CD4-positive, alpha-beta T cell treated with Interleukin-6 for 4 hours (primary cell): ENCODE measurements at regions not wholly inside any gene's neighbourhood (a gene's known extent, or its start where the extent isn't known, plus 50 kb on each side); places are given as distances from the start of the nearest gene placed in this dataset.
"Not testable (repeated sequence)": the region's sequence is repeated elsewhere in the genome, so short reads cannot be mapped to it uniquely, and the experiment has no call there.

Source experiments
- DNase-seq: peaks from one replicate; pipeline ENCODE4 v3.0.0-alpha.2; 2020; ENCODE audit warnings: mixed read lengths

DNA sequence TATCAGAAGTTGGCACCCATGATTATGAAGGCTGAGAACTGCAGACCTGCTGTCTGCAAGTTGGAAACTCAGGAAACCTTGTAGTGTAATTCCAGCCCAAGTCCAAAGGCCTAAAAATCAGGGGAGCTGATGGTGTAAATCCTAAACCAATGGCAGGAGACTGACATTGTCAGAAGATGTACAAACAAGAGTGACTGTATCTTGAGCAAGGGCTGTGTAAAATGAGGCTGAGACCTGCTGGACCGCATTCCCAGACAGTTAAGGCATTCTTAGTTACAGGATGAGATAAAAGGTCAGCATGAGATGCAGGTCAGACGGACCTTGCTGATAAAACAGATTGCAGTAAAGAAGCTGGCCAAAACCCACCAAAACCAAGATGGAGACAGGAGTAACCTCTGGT, 147.7 kb downstream of the COG6 start:
- no peak for DNase-seq

DNA sequence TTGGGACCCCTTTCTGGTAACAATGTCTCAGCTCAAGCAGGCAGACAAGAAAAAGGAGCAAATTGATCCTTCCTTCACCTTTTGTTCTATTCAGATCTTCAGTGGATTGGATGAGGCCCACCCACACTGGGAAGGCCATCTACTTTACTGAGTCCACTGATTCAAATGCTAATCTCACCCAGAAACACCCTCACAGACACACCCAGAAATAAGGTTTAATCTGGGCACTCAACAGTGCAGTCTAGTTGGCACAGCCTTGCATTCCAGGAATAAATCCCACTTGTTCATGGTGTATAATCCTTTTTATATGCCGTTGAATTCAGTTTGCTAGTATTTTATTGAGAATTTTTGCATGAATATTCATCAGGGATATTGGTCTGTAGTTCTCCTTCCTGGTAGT, 148.4 kb downstream of the COG6 start:
- DNase-seq, result no peak

DNA sequence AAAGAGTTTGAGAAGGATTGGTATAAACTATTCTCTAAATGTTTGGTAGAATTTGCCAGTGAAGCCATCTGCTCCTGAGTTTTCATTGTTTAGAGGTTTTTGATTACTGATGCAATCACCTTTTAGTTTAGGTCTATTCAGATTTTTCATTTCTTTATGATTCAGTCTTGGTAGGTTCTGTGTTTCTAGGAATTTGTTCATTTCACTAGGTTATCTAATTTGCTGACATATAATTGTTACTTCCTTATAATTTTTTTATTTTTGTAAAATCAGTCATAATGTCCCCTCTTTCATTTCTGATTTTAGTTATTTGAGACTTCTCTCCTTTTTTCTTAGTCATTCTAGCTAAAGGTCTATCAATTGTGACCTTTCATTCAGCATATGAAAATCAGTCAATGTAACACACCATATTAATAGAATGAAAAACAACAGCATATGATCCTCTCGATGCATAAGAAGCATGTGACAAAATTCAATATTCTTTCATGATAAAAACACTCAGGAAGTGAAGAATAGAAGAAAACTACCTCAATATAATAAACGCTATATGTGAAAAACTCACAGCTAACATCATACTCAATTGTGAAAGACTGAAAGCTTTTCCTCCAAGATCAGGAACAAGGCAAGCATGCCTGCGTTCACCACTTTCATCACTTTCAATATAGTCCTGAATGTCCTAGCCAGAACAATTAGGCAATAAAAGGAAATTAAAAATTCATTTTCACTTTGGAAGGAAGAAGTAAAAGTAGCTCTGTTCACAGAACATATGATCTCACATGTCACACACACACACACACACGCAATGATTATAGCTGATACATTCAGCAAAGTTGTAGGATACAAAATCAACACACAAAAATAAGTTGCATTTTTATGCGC, 149.1 kb downstream of the COG6 start:
- DNase-seq, result no peak

DNA sequence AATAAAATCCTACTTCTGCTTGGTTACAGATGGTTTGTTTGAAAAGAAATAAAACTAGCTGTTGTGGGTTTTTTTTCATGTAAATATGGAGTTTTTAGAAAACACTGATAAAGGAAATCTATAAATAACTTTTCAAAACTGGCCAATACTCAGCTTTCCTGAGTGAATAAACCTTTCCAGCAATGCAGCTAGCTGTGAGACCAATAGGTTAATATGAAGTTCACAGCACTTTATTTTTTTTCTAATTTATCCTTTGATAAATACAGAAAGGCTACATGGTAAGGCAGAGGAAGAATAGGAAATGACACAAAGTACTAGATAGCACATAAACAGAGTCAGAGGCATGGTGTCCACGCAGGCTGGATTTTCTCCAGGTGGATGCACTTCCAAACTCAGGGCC, 154.0 kb downstream of the COG6 start:
- no peak for DNase-seq

DNA sequence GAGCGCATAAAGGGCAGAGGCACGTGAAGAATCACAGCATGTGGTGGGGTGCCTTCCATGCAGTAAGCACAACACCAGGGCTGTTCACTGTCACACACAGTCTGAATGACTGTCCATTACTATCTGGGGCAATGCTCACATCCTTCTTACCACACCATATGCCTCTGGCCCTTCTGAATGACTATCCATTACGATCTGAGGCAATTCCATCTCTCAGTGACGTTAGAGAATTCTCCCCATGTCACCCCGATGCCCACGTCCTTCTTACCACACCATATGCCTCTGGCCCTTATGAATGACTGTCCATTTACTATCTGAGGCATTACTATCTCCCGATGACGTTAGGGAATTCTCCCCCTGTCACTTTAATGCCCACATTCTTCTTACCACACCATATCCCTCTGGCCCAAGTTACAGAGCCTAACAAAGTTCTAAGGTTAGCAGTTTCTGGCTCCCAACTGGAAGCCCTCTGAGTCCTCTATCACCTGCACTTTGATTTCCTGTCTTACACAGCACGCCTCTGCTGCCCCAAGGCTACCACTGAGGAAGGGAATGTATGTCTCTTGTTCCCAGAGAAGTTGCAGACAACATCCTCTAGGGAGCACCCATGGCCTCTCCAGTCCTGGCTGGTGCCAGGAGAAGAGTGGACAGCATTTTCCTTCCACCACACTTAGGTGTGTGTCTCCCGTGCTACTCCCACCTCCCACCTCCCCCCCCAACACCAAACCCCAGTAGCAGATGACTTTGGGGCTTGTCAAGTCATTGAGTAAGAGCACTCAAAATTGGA, 154.8 kb downstream of the COG6 start:
- no peak for DNase-seq

DNA sequence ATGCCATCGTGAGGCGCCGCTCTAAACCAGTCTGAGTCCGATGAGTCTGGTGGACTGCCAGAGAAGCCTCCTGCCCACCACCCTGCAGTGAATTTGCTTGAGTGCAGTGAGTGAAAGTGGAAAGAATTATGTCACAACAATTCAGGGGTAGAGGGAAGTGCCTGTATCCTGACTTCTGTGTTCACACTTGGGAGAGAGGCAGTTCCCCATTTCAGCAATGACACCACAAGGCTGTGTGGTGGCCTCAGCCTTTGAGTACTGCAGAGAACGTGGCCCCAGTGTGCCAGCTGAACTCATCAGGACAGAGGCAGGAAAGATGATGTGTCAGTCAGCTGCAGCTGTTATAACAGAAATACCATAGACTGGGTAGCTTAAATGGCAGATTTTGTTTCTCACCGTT, 155.6 kb downstream of the COG6 start:
- DNase-seq, result no peak

DNA sequence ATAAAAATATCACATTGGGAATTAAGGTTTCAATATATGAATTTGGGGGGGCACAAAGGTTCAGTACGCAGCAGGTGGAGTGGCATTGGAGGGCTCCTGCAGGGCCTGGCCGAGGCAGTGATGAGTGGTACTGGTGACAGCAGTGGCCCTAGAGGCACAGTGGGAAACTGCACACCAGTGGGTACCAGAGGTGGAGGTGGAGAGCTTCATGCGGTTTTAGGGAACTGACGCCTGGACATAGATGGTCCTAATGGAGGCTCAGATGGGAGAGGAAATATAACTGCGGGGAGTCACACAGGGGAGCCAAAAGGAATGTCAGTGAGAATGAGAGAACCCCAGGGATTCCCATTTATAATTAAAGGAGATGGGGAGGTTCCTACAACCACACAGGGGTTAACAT, 156.2 kb downstream of the COG6 start:
- no peak for DNase-seq

DNA sequence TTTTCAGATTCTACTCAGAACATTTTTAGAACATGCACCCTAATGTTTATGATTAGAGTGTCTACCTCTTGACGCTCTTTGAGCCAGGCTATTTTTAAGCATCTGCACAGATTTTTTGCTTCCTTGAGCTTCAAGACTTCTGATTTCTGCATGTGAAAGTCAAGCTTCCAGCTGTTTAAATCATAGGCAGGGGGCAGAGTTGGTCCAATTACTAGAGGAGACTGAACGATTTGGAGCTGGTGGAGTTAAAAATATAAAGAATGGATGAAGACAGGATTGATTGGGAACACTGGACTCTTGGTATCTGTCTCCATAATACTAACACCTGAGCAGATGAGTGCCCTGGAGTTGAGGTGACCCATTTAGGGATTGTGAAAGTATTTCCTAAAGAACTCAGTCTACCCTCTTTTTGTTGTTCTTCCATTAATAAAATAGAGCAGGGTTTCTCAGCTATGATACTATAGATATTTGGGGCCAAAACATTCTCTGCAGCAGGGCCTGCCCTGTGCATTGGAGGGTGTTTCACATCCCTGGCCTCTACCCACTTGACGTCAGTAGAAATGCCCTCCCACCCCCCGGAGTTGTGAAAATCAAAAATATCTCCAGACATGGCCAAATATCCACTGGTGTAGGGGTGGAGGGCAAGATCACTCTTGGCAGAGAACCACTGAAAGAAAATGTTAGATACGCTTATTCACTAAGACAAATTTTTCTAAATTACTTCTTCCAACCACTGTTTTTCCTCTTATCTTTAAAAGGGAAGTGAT, 160.1 kb downstream of the COG6 start:
- DNase-seq, result no peak

DNA sequence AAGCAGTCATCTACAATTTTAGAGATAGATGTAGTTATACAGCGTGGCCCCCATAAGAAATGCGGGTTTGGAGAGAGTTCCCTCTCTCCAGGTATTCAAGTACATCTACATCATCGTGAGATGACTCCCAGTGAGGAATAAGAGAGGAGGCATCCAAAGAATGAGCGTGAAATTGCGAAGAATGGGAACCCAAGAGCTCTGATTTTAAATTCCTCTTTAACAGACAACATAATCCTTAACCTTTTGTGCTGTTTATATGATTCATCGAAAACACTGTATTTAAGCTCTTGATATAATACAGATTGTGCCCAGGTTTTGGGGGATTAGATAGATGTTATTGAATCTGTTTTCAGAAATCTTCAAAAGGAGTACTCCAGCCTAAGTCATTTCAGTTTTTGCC, 161.5 kb downstream of the COG6 start:
- DNase-seq, result no peak

DNA sequence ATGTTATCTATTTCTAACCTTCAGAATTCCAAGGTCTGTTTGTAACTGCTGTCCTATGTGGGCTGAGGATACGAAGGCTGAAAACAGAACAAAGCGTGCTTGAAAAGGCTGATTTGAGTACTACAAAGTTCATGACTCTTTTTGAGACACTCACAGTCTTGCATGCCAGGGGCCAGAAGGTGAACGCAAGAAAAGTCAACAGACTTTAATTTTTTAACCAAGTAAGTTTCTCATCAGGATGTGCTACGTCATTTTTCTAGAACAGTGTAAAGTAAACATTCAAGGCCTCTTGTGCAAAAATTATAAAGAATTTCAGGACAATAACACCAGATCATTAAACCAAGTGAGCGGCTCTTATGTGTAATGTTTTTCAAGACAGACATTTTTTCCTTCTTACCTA, 163.5 kb downstream of the COG6 start:
- DNase-seq, result no peak

DNA sequence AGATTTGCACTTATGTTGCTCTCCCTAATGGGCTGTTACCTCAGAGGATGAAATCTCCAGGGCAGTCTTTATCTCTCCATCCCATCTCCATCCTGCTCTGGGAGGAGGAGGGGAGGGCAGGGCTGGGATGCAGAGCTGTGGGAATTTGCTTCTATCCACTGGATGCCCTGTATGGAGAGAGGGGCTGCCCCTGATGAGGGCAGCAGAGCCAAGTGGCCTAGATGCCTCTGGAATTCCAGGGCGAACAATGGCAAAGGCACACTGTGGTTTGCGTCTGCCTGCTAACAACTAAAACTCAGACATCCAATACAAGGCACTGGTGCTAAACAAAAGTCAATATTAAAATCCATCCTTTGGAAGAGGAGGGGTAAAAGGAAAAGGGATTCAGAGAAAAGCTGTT, 165.1 kb downstream of the COG6 start:
- DNase-seq, result no peak

DNA sequence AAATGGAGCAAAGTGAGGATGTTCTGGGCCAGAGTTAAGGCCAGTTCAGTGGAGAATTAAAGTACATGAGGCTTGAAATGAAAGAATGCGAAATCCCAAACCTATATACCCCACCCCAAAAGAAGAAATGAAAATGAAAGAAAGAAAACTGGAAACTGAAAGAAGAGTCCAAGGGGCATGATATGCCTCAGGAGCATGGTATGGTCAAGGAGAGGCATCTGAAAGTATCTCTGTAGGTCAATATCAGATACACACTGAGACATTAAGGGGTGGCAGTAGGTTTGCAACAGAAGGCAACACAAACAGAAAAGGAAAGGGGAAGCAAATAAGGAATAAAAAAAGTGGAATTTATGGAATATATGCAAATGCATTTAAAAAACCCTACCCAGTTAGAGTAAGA, 166.5 kb downstream of the COG6 start:
- no peak for DNase-seq

DNA sequence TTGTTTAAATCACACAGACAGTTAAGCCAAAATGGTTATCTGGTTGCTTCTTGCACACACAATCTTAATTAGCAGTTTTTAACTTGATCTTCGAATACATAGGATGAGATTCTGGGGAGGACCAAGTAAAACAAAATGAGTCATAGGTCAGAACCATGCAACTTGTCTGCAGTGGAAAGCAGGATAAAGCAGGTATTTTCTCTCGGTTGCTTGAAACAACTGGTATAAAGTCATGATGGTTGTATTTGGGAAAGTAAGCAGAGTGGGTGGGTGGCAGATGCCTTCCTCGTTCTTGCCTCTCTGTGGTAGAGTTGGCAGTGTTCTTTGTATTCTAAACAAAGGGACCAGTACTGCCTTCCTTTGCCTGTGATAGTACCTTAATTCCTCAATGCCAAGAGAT, 167.0 kb downstream of the COG6 start:
- DNase-seq, result no peak

DNA sequence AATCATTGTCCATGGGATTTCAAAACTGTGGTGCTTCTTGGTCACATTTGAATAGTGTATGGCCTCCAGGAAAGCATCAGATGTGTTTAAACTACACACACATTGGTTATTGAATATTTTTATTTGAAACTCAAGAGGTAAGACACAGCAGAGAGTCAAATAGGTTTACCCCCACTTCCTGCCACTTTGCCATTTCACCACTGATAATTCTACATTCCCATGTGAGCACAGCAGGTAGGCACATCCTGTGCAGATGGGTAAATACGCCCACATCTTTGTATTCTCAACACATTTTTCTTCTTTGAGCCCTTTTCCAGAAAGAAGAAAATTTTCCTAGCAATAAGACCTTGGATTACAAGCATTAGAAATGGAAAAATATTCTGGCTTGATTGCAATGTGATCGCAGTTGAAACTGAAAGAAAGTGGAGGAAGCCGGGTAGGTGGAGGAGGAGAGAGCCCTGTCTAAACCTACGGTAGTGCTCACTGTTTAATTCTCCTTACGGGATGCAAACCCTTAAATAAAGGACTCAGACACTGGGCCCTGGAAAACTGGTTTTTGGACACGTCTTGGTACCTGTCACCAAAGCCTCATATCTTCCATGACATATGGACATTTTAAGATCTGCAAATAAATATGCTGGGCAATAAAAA, 167.7 kb downstream of the COG6 start:
- DNase-seq, result no peak

DNA sequence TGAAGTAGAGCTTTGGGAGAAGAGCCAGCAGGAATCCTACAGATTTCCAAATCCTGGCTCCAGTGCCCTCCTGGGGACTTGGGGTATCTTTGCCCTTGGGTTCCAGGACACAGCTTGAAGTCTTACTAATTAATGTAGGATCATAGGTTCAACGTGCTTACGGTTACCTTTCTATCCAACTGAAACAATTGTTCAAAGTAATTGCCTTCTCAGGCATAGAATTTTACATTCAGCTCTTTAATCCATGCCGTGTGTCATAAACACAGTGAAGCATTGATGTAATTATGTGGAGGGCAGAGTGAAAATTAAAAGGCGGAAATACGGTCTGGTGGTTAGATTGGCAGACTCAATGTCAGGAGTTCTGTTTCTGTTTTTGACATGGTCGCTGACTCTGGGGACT, 170.4 kb downstream of the COG6 start:
- no peak for DNase-seq

DNA sequence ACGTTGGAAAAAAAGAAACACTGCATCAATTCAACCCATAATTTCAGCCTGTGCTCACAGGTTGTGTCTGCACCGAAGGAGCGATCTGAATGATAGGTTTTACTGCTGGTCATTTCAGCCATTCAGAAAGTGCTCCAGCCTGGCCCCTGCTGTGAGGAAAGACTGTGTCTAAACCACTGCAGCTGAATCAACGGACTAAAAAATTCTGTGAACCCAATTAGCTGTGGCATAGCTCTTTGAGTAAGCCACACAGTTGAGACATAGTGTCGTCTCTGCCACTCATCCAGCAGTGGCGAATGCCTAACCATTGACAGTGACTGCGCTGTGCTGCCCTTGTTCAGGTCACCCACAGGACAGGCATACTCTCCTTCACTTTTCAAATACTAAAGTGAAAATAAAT, 179.8 kb downstream of the COG6 start:
- no peak for DNase-seq

DNA sequence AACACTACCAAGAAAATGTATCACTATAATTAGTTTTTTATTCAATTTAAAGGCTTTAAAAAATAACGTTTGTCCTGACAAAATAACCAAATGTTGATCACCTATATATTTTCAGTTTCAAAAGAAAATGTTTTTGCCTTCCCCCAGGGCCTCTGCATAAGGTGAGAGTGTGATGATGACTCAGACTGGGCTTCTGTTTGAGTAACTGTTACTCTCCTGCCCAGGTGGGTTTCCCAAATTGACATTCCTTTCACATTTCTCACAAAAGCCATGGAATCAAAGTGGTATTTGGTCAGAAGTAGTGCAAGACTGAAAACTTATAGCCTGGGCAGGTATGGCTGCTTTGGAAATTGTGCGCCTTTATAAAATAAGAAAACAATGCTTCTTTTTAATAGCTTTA, 180.6 kb downstream of the COG6 start:
- DNase-seq, result no peak

DNA sequence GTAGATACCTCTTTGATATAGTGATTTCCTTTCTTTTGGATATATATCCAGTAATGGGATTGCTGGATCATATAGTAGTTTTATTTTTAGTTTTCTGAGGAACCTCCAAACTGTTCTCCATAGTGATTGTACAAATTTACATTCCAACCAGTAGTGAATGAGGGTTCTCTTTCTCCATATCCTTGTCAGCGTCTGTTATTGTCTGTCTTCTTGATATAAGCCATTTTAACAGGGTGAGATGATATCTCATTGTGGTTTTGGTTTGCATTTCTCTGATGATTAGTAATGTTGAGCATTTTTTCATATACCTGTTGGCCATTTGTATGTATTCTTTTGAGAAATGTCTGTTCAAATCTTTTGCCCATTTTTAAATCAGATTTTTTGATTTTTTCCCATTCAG, 182.4 kb downstream of the COG6 start:
- not testable (repeated sequence) for DNase-seq

DNA sequence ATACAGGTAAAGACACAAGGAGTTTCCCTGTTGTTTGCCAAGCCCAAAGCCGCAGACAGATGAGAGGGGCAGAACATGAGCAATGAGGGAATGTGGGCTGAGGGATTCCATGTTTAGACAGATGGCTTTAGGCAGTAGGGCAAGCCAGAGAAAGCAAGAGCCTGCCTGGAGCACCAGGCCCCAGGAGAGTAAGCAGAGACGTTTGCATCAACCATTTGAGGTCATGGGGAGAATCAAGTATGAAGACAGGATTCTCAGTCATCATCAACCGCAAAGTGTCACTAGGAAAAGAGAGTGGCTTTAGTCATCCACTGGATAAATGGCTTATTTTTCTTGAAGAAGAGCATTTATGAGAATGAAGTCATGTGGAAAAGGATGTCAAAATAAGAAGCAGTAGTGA, 184.7 kb downstream of the COG6 start:
- no peak for DNase-seq

DNA sequence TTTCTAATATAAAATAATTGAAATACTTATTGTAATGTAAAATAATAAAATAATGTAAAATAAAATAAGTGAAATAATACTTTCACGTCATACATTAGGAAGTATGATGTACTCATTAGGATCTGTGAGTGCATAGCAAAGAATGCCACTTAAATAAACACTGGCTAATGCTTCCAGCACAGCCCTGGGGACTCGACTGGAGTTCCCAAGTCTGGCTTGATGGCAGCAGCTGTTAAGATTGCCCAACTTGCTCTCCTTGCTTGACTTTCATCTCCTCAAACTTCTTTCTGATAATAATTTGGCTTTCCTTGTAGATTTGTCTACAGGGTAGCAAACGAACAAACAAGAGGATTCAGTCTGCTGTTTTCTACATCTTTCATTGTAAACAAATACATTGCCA, 191.9 kb downstream of the COG6 start:
- no peak for DNase-seq

DNA sequence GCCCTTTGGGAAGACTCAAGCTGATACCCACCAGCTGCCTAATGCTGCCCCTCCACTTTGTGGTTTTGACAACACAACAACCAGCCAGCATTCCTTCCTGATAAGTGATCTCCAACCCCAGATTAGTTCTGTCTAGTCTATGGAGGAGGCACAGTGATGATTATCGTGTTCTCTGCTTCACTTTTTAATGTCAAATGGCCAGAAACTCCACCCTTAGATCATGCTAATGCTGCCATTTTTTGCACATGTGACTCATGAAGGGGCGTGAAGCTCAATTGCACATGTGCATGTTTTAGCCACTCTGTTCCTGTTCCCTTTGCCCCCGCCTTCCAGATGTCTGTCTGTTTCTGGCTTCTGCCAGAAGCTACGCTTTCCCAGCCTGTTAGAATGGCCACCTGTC, 199.8 kb downstream of the COG6 start:
- DNase-seq, result no peak

DNA sequence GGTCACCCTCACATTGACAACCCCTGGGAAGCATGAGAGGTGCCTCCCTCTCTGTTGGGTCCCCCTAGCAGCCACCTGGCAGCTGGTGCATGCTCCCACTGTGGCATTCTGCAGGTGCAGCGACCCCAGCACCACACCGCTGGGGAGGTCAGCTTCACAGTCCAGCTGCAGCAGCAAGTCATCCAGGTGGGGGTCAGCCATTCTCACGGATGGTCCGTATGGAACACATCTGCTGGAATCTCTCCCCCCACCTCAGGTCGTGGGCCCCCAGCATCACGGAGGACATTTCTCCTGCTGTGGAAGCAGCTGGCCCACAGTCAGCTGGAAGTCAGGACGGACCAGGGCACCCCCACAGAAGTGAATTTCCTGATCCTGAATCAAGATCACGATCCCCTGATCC, 201.3 kb downstream of the COG6 start:
- no peak for DNase-seq

DNA sequence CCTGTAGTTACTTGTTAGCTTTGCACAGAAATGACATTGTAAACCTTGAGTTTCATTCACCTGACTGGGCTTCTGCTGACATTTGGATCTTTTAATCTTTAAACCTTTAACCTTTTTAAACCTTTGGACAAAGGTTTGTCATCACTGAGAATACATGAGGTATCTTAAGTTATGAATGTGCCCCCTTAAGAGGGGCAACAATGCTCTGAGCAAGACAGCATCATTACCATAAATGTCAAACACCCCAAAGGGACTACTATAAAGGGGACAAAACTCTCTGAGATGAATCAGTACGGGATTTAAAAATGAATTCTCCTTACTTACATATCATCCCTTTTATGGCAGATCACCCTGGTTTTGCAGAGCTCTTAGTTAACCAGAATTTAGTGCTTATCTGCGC, 203.3 kb downstream of the COG6 start:
- no peak for DNase-seq
